ENCODE measurements at regions not wholly inside any gene's neighbourhood (a gene's known extent, or its start where the extent isn't known, plus 50 kb on each side); places are given as distances from the start of the nearest gene placed in this dataset.

GRCh38 chr7:136247211-136247610 lies 270.1 kb upstream of the MTPN start:
- H2BK15ac ChIP-seq (ENCODE audit: low read depth, low read length), result no peak overlapping the region
- H3K79me1 ChIP-seq (ENCODE audit: low read depth in 1 of 2, low read length in 2 of 2), result no peaks in the 10 kb centered on the region
- no peak for ATAC-seq (ENCODE audit: low read depth)
- no peak overlapping the region for H3K4me3 ChIP-seq (ENCODE audit: insufficient read depth, low read depth, low read length)
- no peak overlapping the region for H2AK9ac ChIP-seq (replicated peaks; ENCODE audit: low read depth, low read length, poor library complexity)
- no peaks in the 10 kb centered on the region for H3K4me1 ChIP-seq (ENCODE audit: control insufficient read depth, insufficient read depth, low read length)
- no peak overlapping the region for H3K18ac ChIP-seq (ENCODE audit: low read depth, low read length)
- H2BK20ac ChIP-seq (ENCODE audit: low read depth, low read length), result no peak overlapping the region
- H2AK5ac ChIP-seq (ENCODE audit: low read depth, low read length), result no peak overlapping the region
- DNase-seq, result no peak
- no peaks in the 10 kb centered on the region for H3K9me1 ChIP-seq (ENCODE audit: insufficient read depth, low read length)
- no peak overlapping the region for H4K5ac ChIP-seq (ENCODE audit: low read depth, low read length)
- no peak overlapping the region for H3K14ac ChIP-seq (replicated peaks; ENCODE audit: low read depth, low read length)
- no CpG with 5 or more reads among the region's 1 CpG for WGBS, 2 experiments (ENCODE audit: extremely low coverage in 2 of 2, insufficient read length in 1 of 2)
- no peak overlapping the region for H2AFZ ChIP-seq (replicated peaks; ENCODE audit: low read length, poor library complexity)
- no peak overlapping the region for H3K4me2 ChIP-seq (ENCODE audit: low read depth, low read length)
- no TSS peak for BruUV-seq (replicated peaks)
- H3K9ac ChIP-seq (ENCODE audit: low read depth, low read length), result no peak overlapping the region
- H3K36me3 ChIP-seq (ENCODE audit: control insufficient read depth, insufficient read depth, low read length), result no peaks in the 10 kb centered on the region
- H3K4ac ChIP-seq (ENCODE audit: low read depth, low read length), result no peak overlapping the region
- intact Hi-C loops (cut with micrococcal nuclease), result no loop called here
- no peak overlapping the region for H2BK120ac ChIP-seq (ENCODE audit: low read depth, low read length)
- CTCF ChIA-PET, result no interaction called here
- no peaks in the 10 kb centered on the region for H4K20me1 ChIP-seq (ENCODE audit: insufficient read depth, low read length)
- H3K27ac ChIP-seq (ENCODE audit: insufficient read depth, low read length), result no peak overlapping the region
- H3K56ac ChIP-seq (ENCODE audit: extremely low read depth, insufficient read depth, low read length), result no peak overlapping the region
- in situ Hi-C loops (cut with MboI; ENCODE audit: low sequenced_read_pairs), result no loop called here
- no peak overlapping the region for H4K8ac ChIP-seq (ENCODE audit: low read depth in 2 of 2, low read length in 2 of 2)
- no peaks in the 10 kb centered on the region for H3K9me3 ChIP-seq (ENCODE audit: control insufficient read depth, insufficient read depth, low read length)
- dilution Hi-C loops (cut with HindIII; ENCODE audit: low sequenced_read_pairs, unreplicated experiment), result no loop called here
- TF ChIP-seq POLR2A (IDR thresholded peaks at IDR 0.05; ENCODE audit: low read depth, low read length), result no peak
- no peak for TF ChIP-seq FOS (IDR thresholded peaks at IDR 0.05; ENCODE audit: low read depth, low read length)
- no peak for TF ChIP-seq SMC3 (IDR thresholded peaks at IDR 0.05; ENCODE audit: low read depth, low read length)
- no peak for TF ChIP-seq ELK1 (IDR thresholded peaks at IDR 0.05; ENCODE audit: borderline replicate concordance, low read depth, low read length)
- TF ChIP-seq RFX5 (IDR thresholded peaks at IDR 0.05; ENCODE audit: low read depth, low read length), result no peak
- no peak for TF ChIP-seq RCOR1 (IDR thresholded peaks at IDR 0.05; ENCODE audit: insufficient replicate concordance, low read length)
- TF ChIP-seq MAFK (IDR thresholded peaks at IDR 0.05; ENCODE audit: low read depth, low read length), result no peak
- no peak for TF ChIP-seq RAD21 (IDR thresholded peaks at IDR 0.05; ENCODE audit: low read length)
- no peak for TF ChIP-seq CHD1 (IDR thresholded peaks at IDR 0.05; ENCODE audit: low read depth, low read length)
- no peak for TF ChIP-seq BHLHE40 (IDR thresholded peaks at IDR 0.05; ENCODE audit: low read depth, low read length)
- no peak for TF ChIP-seq MXI1 (IDR thresholded peaks at IDR 0.05; ENCODE audit: borderline replicate concordance, low read depth, low read length)
- TF ChIP-seq CTCF (conservative IDR thresholded peaks at IDR 0.05; ENCODE audit: low read depth, low read length), result no peak
- no peak for TF ChIP-seq USF2 (IDR thresholded peaks at IDR 0.05; ENCODE audit: low read depth, low read length)
- H3K23ac ChIP-seq (ENCODE audit: low read depth, low read length), result no peak overlapping the region
- no peaks in the 10 kb centered on the region for H3K27me3 ChIP-seq (ENCODE audit: control insufficient read depth, insufficient read depth, low read length)
- H4K91ac ChIP-seq (ENCODE audit: insufficient read depth, low read depth, low read length), result no peak overlapping the region
- POLR2A ChIA-PET (ENCODE audit: unreplicated experiment), result no interaction called here
- no peak overlapping the region for H2BK5ac ChIP-seq (ENCODE audit: low read depth, low read length, poor library complexity, severe bottlenecking)
